GM12878 (cell line): ENCODE measurements at regions not wholly inside any gene's neighbourhood (a gene's known extent, or its start where the extent isn't known, plus 50 kb on each side); places are given as distances from the start of the nearest gene placed in this dataset.

Experiments
- ATAC-seq: fragments of 200-7000 bp; cut with Tn5 transposase; 3 replicates; pipeline ENCODE4 v1.9.1; 2020; ENCODE audit warnings: mild to moderate bottlenecking, moderate library complexity
- BruUV-seq: library from RNA; stranded (reverse); fragments of 400-500 nt; replicated peaks from 2 replicates; lab custom pipeline; 2021; lab: Mats Ljungman, UMichigan
- CTCF ChIA-PET: fragments of 300-600 bp; sonication (Branson Sonifier 250); formaldehyde crosslinking; extraction: SDS; loops from one replicate; lab custom pipeline; 2021; ENCODE audit warnings: inconsistent platforms; lab: Yijun Ruan, JAX
- POLR2A ChIA-PET: fragments of 350-600 bp; formaldehyde crosslinking; extraction: SDS; loops from one replicate; lab custom pipeline; 2021; ENCODE audit warnings: inconsistent platforms; lab: Charles Lee
- RAD21 ChIA-PET: fragments of 300-600 bp; sonication (Branson Sonifier 250); formaldehyde crosslinking; loops from one replicate; lab custom pipeline; 2023; ENCODE audit warnings: antibody characterized with exemption; ENCODE audit not compliant: unreplicated experiment; lab: Charles Lee
- SMC1A ChIA-PET: fragments of 300-600 bp; sonication (Branson Sonifier 250); formaldehyde crosslinking; loops from one replicate; lab custom pipeline; 2023; ENCODE audit not compliant: unreplicated experiment, uncharacterized antibody; lab: Charles Lee
- DNase-seq: peaks from one replicate; pipeline ENCODE4 v3.0.0-alpha.2; 2011; ENCODE audit warnings: low read depth, low spot score
- FAIRE-seq: peaks from 3 replicates; lab custom pipeline; 2011; peaks lifted over from hg19 to GRCh38; lab: Jason Lieb, UNC
- H2AFZ ChIP-seq: 2 replicates; pipeline ENCODE4 v1.6.0; 2011; ENCODE audit warnings: low read depth, low read length, control low read depth; ENCODE audit not compliant: control insufficient read depth
- H3K27ac ChIP-seq: 2 replicates; pipeline ENCODE4 v1.5.1; 2011; ENCODE audit warnings: control low read depth; ENCODE audit not compliant: control insufficient read depth, insufficient read depth
- H3K27me3 ChIP-seq, 2 experiments: replicated peaks in 1 of 2; 2 replicates each; pipeline versions ENCODE4 v1.6.0 to v1.6.1; 2011; ENCODE audit warnings: low read length in 1 of 2; ENCODE audit not compliant: control insufficient read depth in 2 of 2, insufficient read depth in 2 of 2
- H3K36me3 ChIP-seq, 2 experiments: 2 replicates each; pipeline ENCODE4 v1.5.1; 2011; ENCODE audit warnings: low read length in 1 of 2; ENCODE audit not compliant: control insufficient read depth in 2 of 2, insufficient read depth in 2 of 2
- H3K4me1 ChIP-seq: 2 replicates; pipeline ENCODE4 v1.6.1; 2011; ENCODE audit warnings: mild to moderate bottlenecking, low read length, moderate library complexity, mixed read lengths; ENCODE audit not compliant: control insufficient read depth, insufficient read depth
- H3K4me2 ChIP-seq: 2 replicates; pipeline ENCODE4 v1.6.0; 2011; ENCODE audit warnings: control low read depth; ENCODE audit not compliant: control insufficient read depth, insufficient read depth
- H3K4me3 ChIP-seq: fragments of 200-600 bp; sonication (generic); 2 replicates; pipeline ENCODE4 v1.5.1; 2016
- H3K79me2 ChIP-seq: 2 replicates; pipeline ENCODE4 v1.6.0; 2011; ENCODE audit warnings: low read length; ENCODE audit not compliant: control insufficient read depth, insufficient read depth
- H3K9ac ChIP-seq: 2 replicates; pipeline ENCODE4 v1.8.0; 2011; ENCODE audit warnings: low read length, control low read depth, mixed read lengths; ENCODE audit not compliant: control insufficient read depth, insufficient read depth
- H3K9me3 ChIP-seq: replicated peaks from 3 replicates; pipeline ENCODE4 v1.5.1; 2011; ENCODE audit warnings: mild to moderate bottlenecking, low read length; ENCODE audit not compliant: control insufficient read depth, insufficient read depth
- H4K20me1 ChIP-seq: 2 replicates; pipeline ENCODE4 v1.6.0; 2011; ENCODE audit not compliant: control insufficient read depth, insufficient read depth
- CBX3 ChIP-seq: fragments of 200-600 bp; sonication (generic); IDR thresholded peaks from 2 replicates; pipeline ENCODE4 v1.6.1; 2016; ENCODE audit warnings: low read depth, borderline replicate concordance
- CUX1 ChIP-seq: IDR thresholded peaks from 2 replicates; pipeline ENCODE4 v1.6.1; 2012; ENCODE audit warnings: improper control_type of control experiment, low read depth, low read length; ENCODE audit not compliant: insufficient replicate concordance
- ESRRA ChIP-seq: IDR thresholded peaks from 2 replicates; pipeline ENCODE4 v1.6.1; 2012; ENCODE audit warnings: mild to moderate bottlenecking, low read length, improper control_type of control experiment
- FOS ChIP-seq: IDR thresholded peaks from 3 replicates; pipeline ENCODE4 v1.6.1; 2011; ENCODE audit warnings: borderline replicate concordance; ENCODE audit not compliant: insufficient read length; ENCODE audit errors: extremely low read depth
- HCFC1 ChIP-seq: fragments of 150-350 bp; IDR thresholded peaks from 2 replicates; pipeline ENCODE4 v1.6.1; 2014; ENCODE audit warnings: low read length
- KLF5 ChIP-seq: fragments of 450-650 bp; IDR thresholded peaks from 2 replicates; pipeline ENCODE4 v1.6.1; 2014; ENCODE audit warnings: mild to moderate bottlenecking; ENCODE audit not compliant: partially characterized antibody
- MEF2A ChIP-seq: IDR thresholded peaks from 2 replicates; pipeline ENCODE4 v1.6.1; 2011; ENCODE audit warnings: low read depth, mild to moderate bottlenecking, low read length, moderate library complexity; ENCODE audit not compliant: insufficient read depth
- NR2C2 ChIP-seq: IDR thresholded peaks from 2 replicates; pipeline ENCODE4 v1.6.1; 2011; ENCODE audit warnings: borderline replicate concordance, low read depth; ENCODE audit not compliant: control insufficient read depth, insufficient read length
- POLR2A ChIP-seq: IDR thresholded peaks from 2 replicates; pipeline ENCODE4 v1.6.1; 2011; ENCODE audit warnings: low read depth, mild to moderate bottlenecking, low read length
- SMAD5 ChIP-seq: IDR thresholded peaks from 2 replicates; pipeline ENCODE4 v1.6.1; 2016; ENCODE audit warnings: antibody characterized with exemption, low read depth
- SP1 ChIP-seq: IDR thresholded peaks from one replicate; pipeline ENCODE4 v1.6.1; 2011; ENCODE audit warnings: low read depth, low read length
- SREBF2 ChIP-seq: IDR thresholded peaks from 2 replicates; pipeline ENCODE4 v1.6.1; 2012; ENCODE audit warnings: mild to moderate bottlenecking, low read length
- WGBS: methylation state at CpG from one replicate; pipeline ENCODE4 v1.1.6; 2016; ENCODE audit warnings: low lambda C conversion rate; ENCODE audit not compliant: insufficient replicate concordance, insufficient coverage; ENCODE audit errors: missing lambda C conversion rate; 5-methylcytosine and 5-hydroxymethylcytosine counted together
- in situ Hi-C: fragments of 300-500 bp; cut with MboI; formaldehyde crosslinking; loops from 9 replicates; pipeline ENCODE4 v1.14.3; 2018; ENCODE audit warnings: mixed read lengths
- intact Hi-C: fragments of 100-400 bp; cut with micrococcal nuclease; formaldehyde crosslinking; loops from one replicate; pipeline ENCODE4 v1.14.2; 2022; ENCODE audit not compliant: unreplicated experiment
- TF ChIP-seq, protein P1 (sequence below): fragments of 450-650 bp; IDR thresholded peaks from 2 replicates; pipeline ENCODE4 v1.6.1; 2017; ENCODE audit warnings: mild to moderate bottlenecking, low read depth, inconsistent platforms; ENCODE audit not compliant: poor library complexity, severe bottlenecking
- TF ChIP-seq, protein P2 (sequence below): fragments of 150-350 bp; IDR thresholded peaks from 2 replicates; pipeline ENCODE4 v1.6.1; 2014; ENCODE audit warnings: mild to moderate bottlenecking, low read depth, low read length
- TF ChIP-seq, protein P3 (sequence below): IDR thresholded peaks from 2 replicates; pipeline ENCODE4 v1.6.1; 2011; ENCODE audit warnings: mild to moderate bottlenecking, low read depth, low read length, moderate library complexity; ENCODE audit not compliant: insufficient replicate concordance

GRCh38 chr3:18241837-18242236 lies 183.3 kb downstream of the SATB1 start:
- in situ Hi-C loops: no loop called here
- no TSS peak for BruUV-seq
- no peaks in the 10 kb centered on the region for H4K20me1 ChIP-seq
- H3K36me3 ChIP-seq: no peaks in the 10 kb centered on the region
- RAD21 ChIA-PET: no interaction called here
- H3K27me3 ChIP-seq: no peaks in the 10 kb centered on the region; a peak in 1 of 4 replicates
- no peak overlapping the region for H3K4me2 ChIP-seq
- POLR2A ChIA-PET: no interaction called here
- ATAC-seq: no peak
- WGBS: 0% methylated on average over 1 of the region's 1 CpG
- no peaks in the 10 kb centered on the region for H3K79me2 ChIP-seq
- no peak overlapping the region for H3K9ac ChIP-seq
- no peak for FAIRE-seq
- SMC1A ChIA-PET: no interaction called here
- no peak overlapping the region for H3K4me3 ChIP-seq
- TF ChIP-seq HCFC1 (no peak), MEF2A (no peak), CUX1 (no peak), NR2C2 (no peak), ESRRA (no peak), SREBF2 (no peak), SMAD5 (no peak), KLF5 (no peak), SP1 (no peak), CBX3 (no peak), FOS (no peak), POLR2A (no peak)
- TF ChIP-seq, protein P1, sequence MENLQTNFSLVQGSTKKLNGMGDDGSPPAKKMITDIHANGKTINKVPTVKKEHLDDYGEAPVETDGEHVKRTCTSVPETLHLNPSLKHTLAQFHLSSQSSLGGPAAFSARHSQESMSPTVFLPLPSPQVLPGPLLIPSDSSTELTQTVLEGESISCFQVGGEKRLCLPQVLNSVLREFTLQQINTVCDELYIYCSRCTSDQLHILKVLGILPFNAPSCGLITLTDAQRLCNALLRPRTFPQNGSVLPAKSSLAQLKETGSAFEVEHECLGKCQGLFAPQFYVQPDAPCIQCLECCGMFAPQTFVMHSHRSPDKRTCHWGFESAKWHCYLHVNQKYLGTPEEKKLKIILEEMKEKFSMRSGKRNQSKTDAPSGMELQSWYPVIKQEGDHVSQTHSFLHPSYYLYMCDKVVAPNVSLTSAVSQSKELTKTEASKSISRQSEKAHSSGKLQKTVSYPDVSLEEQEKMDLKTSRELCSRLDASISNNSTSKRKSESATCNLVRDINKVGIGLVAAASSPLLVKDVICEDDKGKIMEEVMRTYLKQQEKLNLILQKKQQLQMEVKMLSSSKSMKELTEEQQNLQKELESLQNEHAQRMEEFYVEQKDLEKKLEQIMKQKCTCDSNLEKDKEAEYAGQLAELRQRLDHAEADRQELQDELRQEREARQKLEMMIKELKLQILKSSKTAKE: no peak
- TF ChIP-seq, protein P2, sequence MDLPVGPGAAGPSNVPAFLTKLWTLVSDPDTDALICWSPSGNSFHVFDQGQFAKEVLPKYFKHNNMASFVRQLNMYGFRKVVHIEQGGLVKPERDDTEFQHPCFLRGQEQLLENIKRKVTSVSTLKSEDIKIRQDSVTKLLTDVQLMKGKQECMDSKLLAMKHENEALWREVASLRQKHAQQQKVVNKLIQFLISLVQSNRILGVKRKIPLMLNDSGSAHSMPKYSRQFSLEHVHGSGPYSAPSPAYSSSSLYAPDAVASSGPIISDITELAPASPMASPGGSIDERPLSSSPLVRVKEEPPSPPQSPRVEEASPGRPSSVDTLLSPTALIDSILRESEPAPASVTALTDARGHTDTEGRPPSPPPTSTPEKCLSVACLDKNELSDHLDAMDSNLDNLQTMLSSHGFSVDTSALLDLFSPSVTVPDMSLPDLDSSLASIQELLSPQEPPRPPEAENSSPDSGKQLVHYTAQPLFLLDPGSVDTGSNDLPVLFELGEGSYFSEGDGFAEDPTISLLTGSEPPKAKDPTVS: no peak
- TF ChIP-seq, protein P3, sequence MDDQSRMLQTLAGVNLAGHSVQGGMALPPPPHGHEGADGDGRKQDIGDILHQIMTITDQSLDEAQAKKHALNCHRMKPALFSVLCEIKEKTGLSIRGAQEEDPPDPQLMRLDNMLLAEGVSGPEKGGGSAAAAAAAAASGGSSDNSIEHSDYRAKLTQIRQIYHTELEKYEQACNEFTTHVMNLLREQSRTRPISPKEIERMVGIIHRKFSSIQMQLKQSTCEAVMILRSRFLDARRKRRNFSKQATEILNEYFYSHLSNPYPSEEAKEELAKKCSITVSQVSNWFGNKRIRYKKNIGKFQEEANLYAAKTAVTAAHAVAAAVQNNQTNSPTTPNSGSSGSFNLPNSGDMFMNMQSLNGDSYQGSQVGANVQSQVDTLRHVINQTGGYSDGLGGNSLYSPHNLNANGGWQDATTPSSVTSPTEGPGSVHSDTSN: no peak
- no peak overlapping the region for H3K27ac ChIP-seq
- intact Hi-C loops: no loop called here
- H3K9me3 ChIP-seq: no peaks in the 10 kb centered on the region
- DNase-seq: no peak
- CTCF ChIA-PET: no interaction called here
- H3K4me1 ChIP-seq: no peaks in the 10 kb centered on the region
- no peak overlapping the region for H2AFZ ChIP-seq
